ENCODE measurements at regions not wholly inside any gene's neighbourhood (a gene's known extent, or its start where the extent isn't known, plus 50 kb on each side); places are given as distances from the start of the nearest gene placed in this dataset.

- DNase-seq (ENCODE audit: low read depth): no peak
- TF ChIP-seq CTCF (IDR thresholded peaks at IDR 0.05; ENCODE audit: low read length, missing control alignments): no peak
These were observed 155.1 kb upstream of the IGSF21 start for GRCh38 chr1:17952506-17952905.

GRCh38 chr1:17953921-17954320 is 153.7 kb upstream of the IGSF21 start:
- no peak overlapping the region for H3K4me3 ChIP-seq (replicated peaks; ENCODE audit: low read depth, low read length)
- TF ChIP-seq CTCF (IDR thresholded peaks at IDR 0.05; ENCODE audit: low read length, missing control alignments): no peak
- no peak for DNase-seq (ENCODE audit: low read depth)

More at GRCh38 chr1:17952506-17952905, 155.1 kb upstream of the IGSF21 start:
- no peak overlapping the region for H3K4me3 ChIP-seq (replicated peaks; ENCODE audit: low read depth, low read length)

- DNase-seq (ENCODE audit: low read depth): no peak
- no peak for TF ChIP-seq CTCF (IDR thresholded peaks at IDR 0.05; ENCODE audit: low read length, missing control alignments)
- no peak overlapping the region for H3K4me3 ChIP-seq (replicated peaks; ENCODE audit: low read depth, low read length)
These were observed 152.0 kb upstream of the IGSF21 start for GRCh38 chr1:17955302-17956285.

- no peak overlapping the region for H3K4me3 ChIP-seq (replicated peaks; ENCODE audit: low read depth, low read length)
- no peak for DNase-seq (ENCODE audit: low read depth)
- no peak for TF ChIP-seq CTCF (IDR thresholded peaks at IDR 0.05; ENCODE audit: low read length, missing control alignments)
These were observed 149.9 kb upstream of the IGSF21 start for GRCh38 chr1:17957588-17958267.

GRCh38 chr1:17958704-17959103 is 148.9 kb upstream of the IGSF21 start:
- TF ChIP-seq CTCF (IDR thresholded peaks at IDR 0.05; ENCODE audit: low read length, missing control alignments): no peak
- no peak for DNase-seq (ENCODE audit: low read depth)
- H3K4me3 ChIP-seq (replicated peaks; ENCODE audit: low read depth, low read length): no peak overlapping the region

GRCh38 chr1:17963513-17963912 is 144.1 kb upstream of the IGSF21 start:
- DNase-seq (ENCODE audit: low read depth): no peak
- H3K4me3 ChIP-seq (replicated peaks; ENCODE audit: low read depth, low read length): no peak overlapping the region
- no peak for TF ChIP-seq CTCF (IDR thresholded peaks at IDR 0.05; ENCODE audit: low read length, missing control alignments)

Data from fibroblast of pulmonary artery (primary cell).